ENCODE measurements at regions not wholly inside any gene's neighbourhood (a gene's known extent, or its start where the extent isn't known, plus 50 kb on each side); places are given as distances from the start of the nearest gene placed in this dataset.

DNA sequence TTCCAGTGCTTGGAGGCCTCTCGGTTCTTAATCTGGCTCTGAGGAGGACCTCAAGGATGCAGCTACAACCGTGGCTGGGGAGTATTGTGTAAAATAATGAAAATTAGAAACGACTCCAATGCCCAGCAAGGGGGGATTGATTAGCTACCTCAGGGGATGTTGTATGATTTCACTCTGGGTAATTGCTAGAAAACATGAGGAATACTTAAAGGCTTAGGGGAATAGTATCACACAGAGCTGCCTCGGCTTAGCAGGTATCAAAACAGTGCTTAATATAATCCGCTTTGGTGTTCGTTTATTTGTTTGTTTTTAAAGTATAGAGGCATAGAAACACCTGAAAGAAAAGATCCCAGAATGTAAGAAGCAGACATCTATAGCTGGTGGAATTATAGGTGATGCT, 102.5 kb downstream of the INHBB start:
- no peak overlapping the region for H3K4me3 ChIP-seq (ENCODE audit: control insufficient read depth, low read depth, low read length)
- no peak for DNase-seq (ENCODE audit: low read depth)
- TF ChIP-seq, protein P1, sequence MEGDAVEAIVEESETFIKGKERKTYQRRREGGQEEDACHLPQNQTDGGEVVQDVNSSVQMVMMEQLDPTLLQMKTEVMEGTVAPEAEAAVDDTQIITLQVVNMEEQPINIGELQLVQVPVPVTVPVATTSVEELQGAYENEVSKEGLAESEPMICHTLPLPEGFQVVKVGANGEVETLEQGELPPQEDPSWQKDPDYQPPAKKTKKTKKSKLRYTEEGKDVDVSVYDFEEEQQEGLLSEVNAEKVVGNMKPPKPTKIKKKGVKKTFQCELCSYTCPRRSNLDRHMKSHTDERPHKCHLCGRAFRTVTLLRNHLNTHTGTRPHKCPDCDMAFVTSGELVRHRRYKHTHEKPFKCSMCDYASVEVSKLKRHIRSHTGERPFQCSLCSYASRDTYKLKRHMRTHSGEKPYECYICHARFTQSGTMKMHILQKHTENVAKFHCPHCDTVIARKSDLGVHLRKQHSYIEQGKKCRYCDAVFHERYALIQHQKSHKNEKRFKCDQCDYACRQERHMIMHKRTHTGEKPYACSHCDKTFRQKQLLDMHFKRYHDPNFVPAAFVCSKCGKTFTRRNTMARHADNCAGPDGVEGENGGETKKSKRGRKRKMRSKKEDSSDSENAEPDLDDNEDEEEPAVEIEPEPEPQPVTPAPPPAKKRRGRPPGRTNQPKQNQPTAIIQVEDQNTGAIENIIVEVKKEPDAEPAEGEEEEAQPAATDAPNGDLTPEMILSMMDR (IDR thresholded peaks at IDR 0.05; ENCODE audit: control insufficient read depth, insufficient read depth, low read depth, low read length, missing control alignments) = no peak

DNA sequence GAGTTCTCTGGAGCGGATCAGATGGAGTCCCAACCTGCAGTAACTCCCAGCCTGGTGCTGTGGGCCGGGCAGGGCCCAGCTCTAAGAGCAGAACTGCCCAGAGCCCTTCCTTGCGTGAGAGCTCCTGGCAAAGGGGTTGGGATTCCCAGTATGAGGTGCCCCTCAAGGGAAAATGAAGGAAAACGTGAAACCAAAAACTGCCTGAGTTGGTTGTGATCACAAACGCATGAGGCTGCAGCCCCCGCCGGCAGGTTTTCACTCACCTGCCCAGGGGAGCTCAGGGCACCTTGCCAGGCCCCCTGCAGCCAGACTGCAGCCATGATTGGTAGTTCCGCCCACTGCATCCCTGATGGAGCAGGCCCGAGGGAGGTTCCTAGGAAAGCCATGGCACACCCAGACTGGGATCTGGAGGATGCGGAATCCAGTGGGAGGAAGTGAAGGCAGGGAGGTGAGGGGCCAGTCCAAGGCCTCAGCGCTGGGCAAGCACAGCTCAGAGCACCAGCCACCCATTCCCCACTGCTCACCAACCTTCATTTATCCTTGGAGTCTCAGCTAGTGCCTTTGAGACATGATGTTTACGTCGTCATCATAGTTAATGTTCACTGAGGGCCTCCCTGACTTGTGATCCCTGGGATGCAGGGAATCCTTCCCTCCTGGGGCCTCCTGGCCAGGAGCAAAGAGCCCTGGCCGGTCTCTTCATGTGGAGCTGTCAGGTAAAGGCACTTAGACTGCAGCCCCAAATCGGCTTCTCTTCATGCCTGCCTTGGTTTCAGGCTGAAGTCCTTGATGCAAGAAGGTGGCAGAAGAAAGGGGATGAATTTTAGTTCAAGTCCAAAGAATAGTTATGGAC, 103.2 kb downstream of the INHBB start:
- TF ChIP-seq, protein P1 (IDR thresholded peaks at IDR 0.05; ENCODE audit: control insufficient read depth, insufficient read depth, low read depth, low read length, missing control alignments) = no peak
- DNase-seq (ENCODE audit: low read depth) = no peak

DNA sequence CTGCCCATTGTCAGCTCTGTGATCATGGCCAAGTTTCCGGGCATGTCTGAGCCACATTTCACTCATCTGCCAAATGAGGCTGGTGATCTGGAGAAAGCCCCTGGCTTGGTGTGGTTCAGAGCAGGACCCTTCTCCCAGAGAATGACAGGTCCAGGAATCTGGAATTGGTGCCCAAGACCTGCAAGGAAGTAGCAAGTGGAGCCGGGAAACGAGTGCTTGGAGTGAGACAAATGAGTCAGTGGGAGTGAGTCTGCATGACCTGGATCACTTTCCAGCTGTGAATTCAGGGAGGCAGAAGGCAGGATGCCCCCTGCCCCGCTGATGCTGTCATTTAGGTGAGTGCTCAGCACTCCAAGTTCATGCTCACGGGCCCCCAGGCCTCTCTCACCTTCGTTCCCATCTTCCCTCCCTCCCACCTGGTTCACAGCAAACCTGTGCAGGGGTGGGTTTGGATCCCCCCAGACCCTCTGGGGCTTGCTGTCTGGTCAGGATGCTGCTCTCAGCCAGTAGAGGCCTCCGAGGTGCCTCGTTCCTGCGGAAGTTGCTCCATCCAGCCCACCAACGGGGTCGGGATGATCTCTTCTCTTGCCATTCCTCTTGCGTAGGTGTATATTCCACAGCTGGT, 104.4 kb downstream of the INHBB start:
- no peak overlapping the region for H3K4me3 ChIP-seq (ENCODE audit: control insufficient read depth, low read depth, low read length)
- no peak for DNase-seq (ENCODE audit: low read depth)
- TF ChIP-seq, protein P1 (IDR thresholded peaks at IDR 0.05; ENCODE audit: control insufficient read depth, insufficient read depth, low read depth, low read length, missing control alignments) = no peak

More for the DNA sequence above, 103.2 kb downstream of the INHBB start:
- H3K4me3 ChIP-seq (ENCODE audit: control insufficient read depth, low read depth, low read length) = no peak overlapping the region

DNA sequence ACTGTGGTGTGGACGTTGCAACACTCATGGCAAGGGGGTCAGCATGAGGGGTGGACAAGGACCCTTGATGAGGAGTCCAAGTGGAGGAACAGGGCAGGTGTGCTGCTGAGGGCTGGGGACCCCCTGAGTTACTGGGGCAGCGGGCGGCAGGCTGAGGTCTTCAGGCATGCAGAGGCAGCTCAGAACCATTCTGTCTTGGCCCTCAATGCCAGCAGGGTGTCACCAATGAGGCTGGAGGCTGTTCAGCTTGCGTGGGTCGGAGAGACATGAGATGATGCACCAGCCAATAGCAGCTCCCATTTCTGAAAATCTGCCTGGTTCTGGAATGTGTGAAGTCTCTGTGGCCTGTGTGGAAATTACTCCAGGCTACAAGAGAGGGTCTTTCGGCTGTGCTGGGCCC, 105.4 kb downstream of the INHBB start:
- no peak overlapping the region for H3K4me3 ChIP-seq (ENCODE audit: control insufficient read depth, low read depth, low read length)
- TF ChIP-seq, protein P1 (IDR thresholded peaks at IDR 0.05; ENCODE audit: control insufficient read depth, insufficient read depth, low read depth, low read length, missing control alignments) = no peak
- DNase-seq (ENCODE audit: low read depth) = no peak

DNA sequence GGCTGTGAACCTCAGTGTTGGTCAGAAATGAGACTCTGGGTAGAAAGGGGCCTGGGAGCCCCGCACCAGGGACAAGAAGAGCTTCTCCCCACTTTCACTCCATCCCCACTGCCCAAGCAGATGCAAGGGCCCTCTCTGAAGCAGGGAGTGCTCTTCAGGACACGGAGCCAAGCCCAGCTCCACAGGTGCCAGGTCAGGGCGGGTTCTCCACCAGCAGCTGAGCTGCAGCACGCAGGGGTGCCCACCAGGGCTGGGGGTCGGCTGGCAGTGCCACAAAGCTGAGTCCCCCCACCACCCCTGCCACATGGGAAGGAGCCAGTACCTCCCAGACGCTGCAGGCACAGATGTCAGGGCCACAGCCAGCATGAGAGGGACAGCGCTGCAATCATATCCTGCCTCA, 106.2 kb downstream of the INHBB start:
- TF ChIP-seq, protein P1 (IDR thresholded peaks at IDR 0.05; ENCODE audit: control insufficient read depth, insufficient read depth, low read depth, low read length, missing control alignments) = no peak
- no peak overlapping the region for H3K4me3 ChIP-seq (ENCODE audit: control insufficient read depth, low read depth, low read length)
- DNase-seq (ENCODE audit: low read depth) = no peak

DNA sequence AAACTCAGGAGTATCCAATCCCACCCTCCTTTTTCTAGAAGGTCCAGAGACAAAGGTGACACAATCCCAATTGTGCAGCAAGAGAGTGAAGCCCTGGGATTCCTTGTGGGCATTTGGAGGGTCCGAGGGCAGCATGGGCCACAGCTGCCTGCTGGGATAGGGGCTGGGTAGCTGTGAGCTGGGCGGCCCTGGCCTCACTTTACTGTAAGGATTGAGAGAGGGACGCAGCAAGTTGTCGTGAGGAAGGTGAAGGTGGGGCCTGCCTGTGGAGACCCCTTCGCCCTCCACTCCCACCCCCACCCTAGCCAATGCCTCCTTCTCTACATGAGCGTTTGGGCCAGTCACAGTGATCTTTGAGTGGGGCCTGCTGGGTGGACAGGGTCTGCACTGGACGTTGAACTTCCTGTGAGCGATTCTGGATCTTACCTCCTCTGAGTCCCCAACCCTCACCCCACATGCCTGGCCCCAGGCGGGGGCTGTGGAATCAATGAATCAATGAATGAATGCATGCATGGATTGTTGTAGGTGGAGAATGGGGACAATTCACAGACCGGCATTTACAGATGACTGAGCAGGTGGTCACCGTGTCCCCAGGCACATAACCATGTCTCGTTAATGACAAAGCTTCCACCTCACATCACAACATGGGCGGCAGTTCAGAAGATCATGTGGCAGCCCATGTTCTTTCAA, 107.2 kb downstream of the INHBB start:
- TF ChIP-seq, protein P1 (IDR thresholded peaks at IDR 0.05; ENCODE audit: control insufficient read depth, insufficient read depth, low read depth, low read length, missing control alignments) = no peak
- no peak overlapping the region for H3K4me3 ChIP-seq (ENCODE audit: control insufficient read depth, low read depth, low read length)

More for the DNA sequence above, 107.2 kb downstream of the INHBB start:
- no peak for DNase-seq (ENCODE audit: low read depth)

Measured in AG09309 (cell line).